Heart right ventricle (tissue), 16 donors: ENCODE measurements at regions not wholly inside any gene's neighbourhood (a gene's known extent, or its start where the extent isn't known, plus 50 kb on each side); places are given as distances from the start of the nearest gene placed in this dataset.

Source experiments
- ATAC-seq, 8 donors: fragments of 200-7000 bp; cut with Tn5 transposase; one replicate each; pipeline ENCODE4 v1.9.1; 2020; ENCODE audit warnings: mild to moderate bottlenecking in 8 of 8, moderate library complexity in 8 of 8, moderate number of reproducible peaks in 1 of 8
- DNase-seq, 2 donors: peaks; one replicate each; pipeline ENCODE4 v3.0.0-alpha.2; 2020
- H3K27ac ChIP-seq, 10 donors: fragments of 200-600 bp; sonication (generic) in 2 of 10; one replicate each; pipeline versions ENCODE4 v1.5.0 to v1.8.0; 2020 to 2022; ENCODE audit warnings: mild to moderate bottlenecking in 3 of 10
- H3K27me3 ChIP-seq, 7 donors: fragments of 200-600 bp; one replicate each; pipeline ENCODE4 v1.8.0; 2021 to 2022; ENCODE audit warnings: mild to moderate bottlenecking in 2 of 7
- H3K36me3 ChIP-seq, 9 donors: fragments of 200-600 bp; sonication (generic) in 1 of 9; one replicate each; pipeline versions ENCODE4 v1.5.0 to v1.8.0; 2020 to 2022; ENCODE audit warnings: mild to moderate bottlenecking in 2 of 9
- H3K4me1 ChIP-seq, 9 donors: fragments of 200-600 bp; sonication (generic) in 1 of 9; one replicate each; pipeline versions ENCODE4 v1.5.0 to v1.8.0; 2020 to 2022; ENCODE audit warnings: mild to moderate bottlenecking in 4 of 9
- H3K4me3 ChIP-seq, 10 donors: fragments of 200-600 bp; sonication (generic) in 2 of 10; one replicate each; pipeline versions ENCODE4 v1.5.0 to v1.8.0; 2020 to 2022; ENCODE audit warnings: mild to moderate bottlenecking in 7 of 10, moderate library complexity in 2 of 10
- H3K9me3 ChIP-seq, 11 donors: fragments of 200-600 bp in 10 of 11; sonication (generic) in 2 of 11; one replicate each; pipeline versions ENCODE4 v1.5.0 to v1.8.0; 2013 to 2022; ENCODE audit warnings: mild to moderate bottlenecking in 2 of 11, control low read depth in 1 of 11, moderate library complexity in 1 of 11
- WGBS, 2 donors: extraction: QIAGEN DNeasy Blood & Tissue Kit; methylation state at CpG; one replicate each; pipeline ENCODE4 v1.1.7; 2013; ENCODE audit warnings: inconsistent platforms in 1 of 2; 5-methylcytosine and 5-hydroxymethylcytosine counted together
- intact Hi-C, 10 donors: fragments of 100-400 bp; cut with DNase I; formaldehyde crosslinking; loops; one replicate each; pipeline versions ENCODE4 v1.11.1 to v1.14.2; 2022
- TF ChIP-seq, protein P1 (sequence below), 9 donors: fragments of 200-600 bp; sonication (generic) in 2 of 9; IDR thresholded peaks; one replicate each; pipeline versions ENCODE4 v1.5.0 to v1.8.0; 2021 to 2022; ENCODE audit warnings: antibody characterized with exemption in 9 of 9, mild to moderate bottlenecking in 5 of 9, moderate library complexity in 1 of 9
- donor health status: Arrhythmogenic right ventricular cardiomyopathy.
- donor health status: ischemic (EF 13 %, LVEDD 7.1; RV severe dilation, severe dysfunction).
- donor health status: healthy with polysubstance abuse.
- donor health status: DM: no; HTN: yes; CAD: no.
- donor health status: DM: no; HTN: no; CAD: no.
- donor health status: ischemic (EF 25% LVEDD 6.9; RV normal size, moderate dysfunction).
- donor health status: ischemic (EF 25% LVEDD 5.7; RV mildly dilated, moderate dysfunction).
- donor health status: healthy.
- donor health status: DM: yes; HTN: yes; CAD: no.
- donor health status: Ischemic cardiomyopathy.
- donor health status: ischemic (EF 35%, LVEDD 5.7; RV mildly dilated, moderate dysfunction).
- donor health status: nonischemic (EF 11% LVEDD 7.7; RV severe dilation, severe dysfunction).
- donor health status: DM: yes; HTN: yes; CAD: no.
- donor health status: PGD.
- donor health status: ischemic (EF 29% LVEDD 5.4; RV normal size, mild dysfunction).
- donor health status: nonischemic (EF 23%, LVEDD 6.1; RV moderate dilation, normal function).

DNA sequence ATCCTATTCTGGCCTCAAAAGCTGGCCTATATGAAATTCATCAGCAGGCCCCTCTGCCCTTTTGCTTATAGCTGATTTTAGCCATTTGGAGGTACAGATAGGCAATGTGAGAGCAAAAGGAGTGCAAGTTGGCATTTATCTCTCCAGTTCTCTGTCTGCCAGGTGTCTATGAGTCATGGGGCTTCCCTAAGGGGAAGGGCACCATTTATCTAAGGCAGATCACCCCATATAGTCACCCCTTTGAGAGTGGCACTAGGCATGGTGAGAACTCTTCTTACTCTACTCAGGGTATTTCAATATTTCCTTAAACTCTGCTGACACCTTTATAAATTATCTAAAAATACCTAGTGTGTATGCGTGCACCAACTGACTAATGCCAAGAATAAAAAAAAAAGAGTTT is 314.7 kb upstream of the CDH6 start:
- H3K27me3 ChIP-seq, result no peaks in the 10 kb centered on the region
- H3K4me1 ChIP-seq, result peaks cover 0 to 13% (median 4%) of the 10 kb centered on the region in 9 donors
- H3K36me3 ChIP-seq, result no peaks in the 10 kb centered on the region
- intact Hi-C loops, result loop anchor here in 1 of 10 donors (5.0 kb wide), 1 partner anchor 879 kb away; no protein-coding TSS in a partner anchor
- ATAC-seq, result no peak
- H3K9me3 ChIP-seq, result peaks cover 0 to 7% (median 0%) of the 10 kb centered on the region in 11 donors
- WGBS, 2 donors, result 75 to 83% methylated on average over 1 of the region's 1 CpG
- no peak overlapping the region for H3K4me3 ChIP-seq
- no peak overlapping the region for H3K27ac ChIP-seq
- TF ChIP-seq, protein P1, sequence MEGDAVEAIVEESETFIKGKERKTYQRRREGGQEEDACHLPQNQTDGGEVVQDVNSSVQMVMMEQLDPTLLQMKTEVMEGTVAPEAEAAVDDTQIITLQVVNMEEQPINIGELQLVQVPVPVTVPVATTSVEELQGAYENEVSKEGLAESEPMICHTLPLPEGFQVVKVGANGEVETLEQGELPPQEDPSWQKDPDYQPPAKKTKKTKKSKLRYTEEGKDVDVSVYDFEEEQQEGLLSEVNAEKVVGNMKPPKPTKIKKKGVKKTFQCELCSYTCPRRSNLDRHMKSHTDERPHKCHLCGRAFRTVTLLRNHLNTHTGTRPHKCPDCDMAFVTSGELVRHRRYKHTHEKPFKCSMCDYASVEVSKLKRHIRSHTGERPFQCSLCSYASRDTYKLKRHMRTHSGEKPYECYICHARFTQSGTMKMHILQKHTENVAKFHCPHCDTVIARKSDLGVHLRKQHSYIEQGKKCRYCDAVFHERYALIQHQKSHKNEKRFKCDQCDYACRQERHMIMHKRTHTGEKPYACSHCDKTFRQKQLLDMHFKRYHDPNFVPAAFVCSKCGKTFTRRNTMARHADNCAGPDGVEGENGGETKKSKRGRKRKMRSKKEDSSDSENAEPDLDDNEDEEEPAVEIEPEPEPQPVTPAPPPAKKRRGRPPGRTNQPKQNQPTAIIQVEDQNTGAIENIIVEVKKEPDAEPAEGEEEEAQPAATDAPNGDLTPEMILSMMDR (IDR thresholded peaks at IDR 0.05), result no peak
- no peak for DNase-seq

DNA sequence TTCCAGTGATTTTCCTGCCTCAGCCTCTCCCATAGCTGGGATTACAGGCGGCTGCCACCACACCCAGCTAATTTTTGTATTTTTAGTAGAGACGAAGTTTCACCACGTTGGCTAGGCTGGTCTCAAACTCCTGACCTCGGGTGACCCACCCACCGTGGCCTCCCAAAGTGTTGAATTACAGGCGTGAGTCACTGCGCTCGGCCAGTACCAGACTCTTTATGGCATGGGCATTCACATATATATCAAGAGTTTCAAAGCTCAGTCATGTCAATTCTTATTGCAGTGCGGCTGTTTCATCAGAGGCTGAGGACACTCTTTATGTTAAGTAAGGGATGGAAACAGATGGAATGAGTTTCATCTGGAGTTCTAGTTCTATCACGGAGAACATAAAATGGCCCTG is 315.2 kb upstream of the CDH6 start:
- Histone ChIP-seq H3K27ac (no peak overlapping the region), H3K27me3 (no peaks in the 10 kb centered on the region), H3K36me3 (no peaks in the 10 kb centered on the region), H3K9me3 (peaks cover 0 to 5% (median 0%) of the 10 kb centered on the region in 11 donors), H3K4me3 (no peak overlapping the region), H3K4me1 (peaks cover 0 to 13% (median 4%) of the 10 kb centered on the region in 9 donors)
- intact Hi-C loops, result loop anchor here in 1 of 10 donors (5.0 kb wide), 1 partner anchor 879 kb away; no protein-coding TSS in a partner anchor
- DNase-seq (no peak), ATAC-seq (no peak)
- TF ChIP-seq, protein P1 (IDR thresholded peaks at IDR 0.05), result no peak
- 84 to 86% methylated on average over 10 of the region's 10 CpGs for WGBS, 2 donors

DNA sequence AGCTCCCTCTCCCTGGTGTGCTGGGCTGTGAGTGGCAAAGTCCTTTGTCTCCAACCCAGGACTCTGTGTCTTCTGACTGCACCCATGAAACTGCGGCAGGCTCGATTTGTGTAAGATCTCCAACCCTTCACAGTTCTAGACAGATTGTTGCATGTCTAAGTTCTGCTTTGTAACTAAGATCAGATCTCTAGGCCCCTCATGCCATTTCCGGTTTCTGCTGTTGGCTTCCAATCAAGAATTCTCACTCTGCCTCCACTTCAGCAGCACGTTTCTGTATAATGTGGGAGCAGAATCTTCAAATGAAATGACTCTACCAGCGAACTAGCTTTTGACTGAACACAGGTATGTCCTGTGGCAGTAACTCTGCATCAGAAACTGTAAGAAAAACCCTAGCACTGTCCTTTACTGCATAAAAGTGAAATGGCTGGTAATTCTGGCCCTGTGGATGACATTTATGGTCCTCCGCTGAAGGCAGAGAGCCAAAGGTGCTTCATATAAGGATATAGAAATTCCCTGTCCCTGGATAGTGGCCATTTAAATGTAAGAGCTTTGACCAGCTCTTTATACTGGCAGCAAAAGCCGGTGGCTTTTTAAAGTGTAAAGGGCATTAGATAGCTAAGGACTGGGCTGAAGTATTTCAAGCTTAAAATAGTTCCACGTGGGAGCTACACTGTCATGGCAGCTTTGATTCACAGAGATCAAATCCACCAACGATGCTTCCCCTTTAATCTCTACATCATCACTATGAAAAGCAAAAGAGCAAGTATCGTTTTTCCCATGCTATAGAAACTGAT is 319.0 kb upstream of the CDH6 start:
- TF ChIP-seq, protein P1 (IDR thresholded peaks at IDR 0.05), result no peak
- peaks cover 0 to 5% (median 0%) of the 10 kb centered on the region in 11 donors for H3K9me3 ChIP-seq
- WGBS, 2 donors, result 31 to 42% methylated on average over 10 of the region's 10 CpGs
- ATAC-seq (peak in 7 of 8 donors; percentile 71 to 92 (median 88)), DNase-seq (peak in 1 of 2 donors; percentile 5)
- H3K4me3 ChIP-seq, result no peak overlapping the region
- intact Hi-C loops, result loop anchor here in 1 of 10 donors (5.0 kb wide), 1 partner anchor 883 kb away; no protein-coding TSS in a partner anchor
- H3K4me1 ChIP-seq, result peaks cover 0 to 14% (median 4%) of the 10 kb centered on the region in 9 donors
- no peaks in the 10 kb centered on the region for H3K27me3 ChIP-seq
- no peaks in the 10 kb centered on the region for H3K36me3 ChIP-seq
- H3K27ac ChIP-seq, result peak overlapping the region in 6 of 10 donors; percentile 35 to 59 (median 54)

DNA sequence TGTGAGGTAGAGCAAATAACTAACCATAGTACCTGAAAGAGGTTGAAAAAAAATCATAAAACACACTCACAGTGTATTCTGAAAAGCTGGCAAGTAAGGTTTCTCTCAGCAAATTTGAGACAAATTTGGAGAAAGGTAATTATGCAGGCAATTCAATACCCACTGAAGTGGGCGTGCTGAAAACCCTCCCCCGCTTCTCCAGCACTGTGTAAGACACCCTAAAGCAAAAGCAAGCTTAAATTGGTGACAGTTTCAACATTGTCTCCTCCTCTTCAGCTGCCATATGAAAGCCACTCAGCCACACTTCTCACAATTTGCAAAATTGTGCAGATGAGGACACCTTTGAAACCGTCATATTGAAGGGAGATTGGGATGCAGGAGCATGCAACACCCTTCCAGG is 322.3 kb upstream of the CDH6 start:
- 73 to 77% methylated on average over 3 of the region's 3 CpGs for whole genome bisulfite sequencing, 2 donors
- H3K27me3 ChIP-seq, result no peaks in the 10 kb centered on the region
- no peaks in the 10 kb centered on the region for H3K36me3 ChIP-seq
- intact Hi-C loops, result no loop called here
- H3K4me3 ChIP-seq, result no peak overlapping the region
- H3K9me3 ChIP-seq, result no peaks in the 10 kb centered on the region
- H3K4me1 ChIP-seq, result peaks cover 0 to 14% (median 4%) of the 10 kb centered on the region in 9 donors
- H3K27ac ChIP-seq, result no peak overlapping the region
- ATAC-seq (no peak), DNase-seq (no peak)
- TF ChIP-seq, protein P1 (IDR thresholded peaks at IDR 0.05), result no peak
